GM21786 (cell line): ENCODE measurements at regions not wholly inside any gene's neighbourhood (a gene's known extent, or its start where the extent isn't known, plus 50 kb on each side); places are given as distances from the start of the nearest gene placed in this dataset.

Source experiments
- ATAC-seq: cut with Tn5 transposase; IDR thresholded peaks from one replicate; pipeline ENCODE4 v1.9.1; 2021; ENCODE audit not compliant: unreplicated experiment

DNA sequence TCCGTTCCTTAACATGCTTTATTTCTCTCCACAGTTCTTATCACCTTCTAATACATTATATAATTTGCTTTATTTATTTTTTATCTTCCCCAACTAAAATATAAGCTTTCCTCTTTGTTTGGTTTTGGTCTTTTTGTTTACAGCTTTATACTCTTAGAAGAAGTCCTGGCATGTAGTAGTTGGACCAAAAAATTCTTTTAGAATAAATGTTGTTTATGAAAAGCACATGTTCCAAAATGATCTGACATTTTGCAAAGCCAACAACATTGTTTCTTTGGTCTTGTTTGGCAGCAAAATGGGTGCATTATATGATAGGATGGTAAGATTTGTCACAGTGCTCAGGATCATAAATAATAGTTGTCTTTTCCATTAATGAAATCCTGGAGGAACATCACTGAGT is 312.5 kb downstream of the LRIG3 start:
- no peak for ATAC-seq

DNA sequence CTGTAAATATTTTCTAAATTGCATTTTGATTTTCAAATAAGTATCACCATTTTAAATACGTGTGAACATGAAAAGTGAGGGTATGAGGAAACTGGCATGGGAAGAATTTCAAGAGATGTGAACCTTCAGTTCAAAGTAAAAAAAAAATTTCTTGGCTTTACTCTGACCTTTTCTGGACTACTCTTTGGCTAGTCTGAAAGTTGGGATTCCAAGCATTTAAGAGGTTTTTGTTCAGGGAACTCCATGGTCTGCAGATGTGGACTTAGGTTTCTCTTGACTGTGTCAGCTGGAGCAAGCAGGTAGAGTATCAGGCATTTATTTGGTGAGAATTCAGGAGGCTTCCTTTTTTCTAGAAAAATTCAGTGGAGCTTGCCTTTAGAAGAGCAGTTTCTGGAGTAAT is 311.6 kb downstream of the LRIG3 start:
- ATAC-seq = no peak

DNA sequence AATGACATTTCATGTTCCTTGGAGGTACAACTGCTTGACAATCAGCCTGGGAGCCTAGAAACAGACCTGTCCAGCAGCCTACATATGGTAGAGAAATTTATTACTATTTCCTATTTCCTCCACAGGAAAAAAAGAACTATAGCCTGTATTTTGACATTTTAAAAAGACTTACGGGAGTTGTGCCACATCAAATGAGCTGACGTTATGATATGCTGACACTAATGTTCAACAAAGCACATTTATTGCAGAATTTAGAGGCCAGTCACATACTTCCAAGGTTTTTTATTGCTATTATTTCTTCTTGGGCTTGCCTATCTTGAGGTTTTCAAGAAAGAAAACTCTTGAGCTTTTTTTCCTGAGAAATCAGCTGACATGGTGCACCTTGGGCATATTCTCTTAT is 305.3 kb downstream of the LRIG3 start:
- ATAC-seq = no peak

DNA sequence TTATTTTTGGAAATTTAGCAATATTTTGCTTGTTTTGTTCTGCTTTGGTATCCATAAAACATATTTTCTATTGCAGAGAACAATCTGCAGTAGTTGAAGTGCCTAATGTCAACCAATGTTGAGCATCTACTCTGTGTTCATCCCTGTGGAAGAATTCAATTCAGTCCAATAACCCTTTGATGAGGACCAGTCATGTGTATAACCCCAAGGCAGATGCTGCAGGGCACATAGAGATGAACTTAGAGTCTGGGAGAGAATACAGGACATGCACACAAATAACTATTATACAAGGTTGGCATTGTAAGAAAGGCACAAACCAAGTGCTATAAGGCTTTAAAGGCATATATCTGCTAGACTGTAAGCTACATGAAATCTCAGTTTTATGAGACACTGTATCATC is 304.7 kb downstream of the LRIG3 start:
- no peak for ATAC-seq

DNA sequence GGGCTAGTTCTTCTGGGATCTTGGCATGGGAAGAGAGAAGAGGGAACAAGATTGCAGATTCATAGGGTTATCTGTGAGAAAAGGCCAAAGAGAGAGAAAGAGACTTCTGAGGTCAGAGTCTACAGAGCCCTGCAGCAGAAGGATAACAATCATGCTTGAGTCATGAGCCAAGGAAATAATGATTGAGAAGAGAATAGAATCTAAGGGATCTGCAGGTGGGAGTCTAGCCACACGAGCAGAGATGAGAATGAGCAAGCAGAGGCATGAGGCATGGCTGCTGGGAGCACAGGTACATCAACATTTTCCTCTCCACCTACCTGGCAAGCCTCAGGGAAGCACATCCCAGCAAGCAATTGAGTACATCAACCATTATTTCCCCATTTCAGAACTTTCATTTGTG is 303.7 kb downstream of the LRIG3 start:
- ATAC-seq = no peak

DNA sequence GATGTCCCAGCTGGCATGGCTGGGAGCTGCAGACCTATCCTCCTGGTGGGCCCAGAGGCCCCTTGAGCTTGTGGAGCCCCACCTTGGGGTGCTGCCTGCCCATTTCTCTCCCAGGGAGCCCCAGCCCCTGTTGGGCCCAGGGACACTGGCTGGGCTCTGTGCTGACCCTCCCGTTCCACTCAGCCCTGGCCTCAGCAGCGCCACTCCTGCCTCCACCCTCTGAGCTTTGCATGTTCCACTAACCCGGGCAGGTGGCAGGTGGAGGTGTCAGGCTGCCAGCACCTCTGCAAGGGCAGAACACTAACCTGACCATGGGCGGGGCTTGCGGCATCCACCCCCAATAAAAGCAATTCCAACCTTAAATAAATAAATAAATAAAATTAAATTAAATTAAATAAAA is 299.2 kb downstream of the LRIG3 start:
- ATAC-seq = no peak

DNA sequence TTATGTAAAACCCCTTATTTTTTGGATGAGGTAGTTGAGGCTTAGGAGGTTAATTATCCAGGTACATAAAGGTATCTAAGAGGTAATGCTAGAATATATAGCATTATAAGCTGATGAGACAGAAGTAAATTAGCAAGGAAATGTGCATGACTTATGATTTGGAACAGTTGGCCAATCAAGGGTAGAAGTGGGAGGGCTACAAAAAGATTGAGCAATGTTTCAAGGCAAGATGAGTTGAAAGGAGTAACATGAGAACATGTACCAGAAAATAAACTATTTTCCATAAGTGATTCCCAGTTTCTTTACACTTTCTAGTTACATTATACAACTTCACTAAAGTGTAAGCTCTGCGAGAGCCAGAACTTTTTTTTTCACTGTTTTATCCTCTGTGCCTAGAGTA is 290.9 kb downstream of the LRIG3 start:
- no peak for ATAC-seq

DNA sequence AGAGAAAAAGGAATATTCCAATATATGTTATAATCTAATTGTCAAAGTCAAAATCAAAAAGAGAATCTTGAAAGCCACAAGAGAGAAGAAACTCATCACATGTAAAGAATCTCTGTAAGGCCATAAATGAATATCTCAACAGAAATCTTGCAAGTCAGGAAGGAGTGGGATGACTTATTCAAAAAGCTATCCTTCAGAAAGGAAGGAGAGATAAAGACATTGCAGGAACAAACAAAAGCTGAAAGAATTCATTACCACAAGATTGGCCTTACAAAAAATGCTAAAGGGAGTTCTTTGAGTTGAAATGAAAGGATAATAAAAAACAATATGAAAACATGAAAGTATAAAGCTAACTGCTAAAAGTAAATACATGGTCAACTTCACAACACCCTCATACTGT is 286.8 kb downstream of the LRIG3 start:
- no peak for ATAC-seq

DNA sequence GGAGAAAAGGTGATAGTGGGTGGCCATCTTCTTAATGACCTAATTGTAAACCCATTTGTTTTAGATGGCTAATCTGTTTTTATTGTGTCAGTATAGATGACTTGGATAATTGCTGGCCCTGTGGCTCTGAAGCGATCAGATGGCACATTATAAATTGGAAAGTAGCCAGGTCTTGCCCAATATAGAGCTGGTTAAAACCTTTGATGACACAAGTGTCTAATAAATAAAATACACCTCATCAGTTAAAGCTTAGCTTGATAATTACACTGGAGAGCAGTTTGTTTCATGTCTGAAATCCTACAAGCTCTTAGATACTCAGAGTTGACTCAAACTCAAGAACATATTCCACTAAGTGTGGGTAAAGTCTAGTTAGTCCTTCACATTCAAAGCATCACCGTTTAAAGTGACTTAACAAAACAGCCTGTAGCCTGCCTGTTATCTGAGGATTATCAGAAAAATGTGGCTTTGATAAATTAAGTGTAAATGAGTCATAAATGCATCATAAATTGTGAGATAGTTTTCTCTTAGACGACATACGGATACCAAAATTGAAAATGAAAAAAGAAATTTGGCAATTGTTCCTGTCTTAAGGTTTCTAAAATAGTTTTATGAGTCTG is 280.9 kb downstream of the LRIG3 start:
- ATAC-seq = no peak

DNA sequence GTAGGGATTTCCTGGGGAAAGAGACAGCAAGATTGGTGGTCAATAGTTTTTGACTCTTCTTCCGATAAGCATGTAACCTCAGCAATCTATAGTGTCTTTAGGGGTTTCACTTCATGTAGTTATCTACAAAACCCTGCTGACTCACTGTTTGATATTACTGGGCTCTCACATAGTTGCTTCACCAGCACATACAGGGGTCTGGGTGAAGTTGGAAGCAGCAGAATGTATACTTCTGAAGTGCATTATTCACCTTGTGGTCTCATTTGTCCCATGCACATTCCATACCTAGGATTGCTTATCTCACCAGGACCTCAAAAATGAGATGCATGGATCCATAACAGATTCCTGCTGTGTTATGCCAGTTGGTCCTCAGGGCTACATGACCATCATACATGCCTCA is 280.0 kb downstream of the LRIG3 start:
- no peak for ATAC-seq

DNA sequence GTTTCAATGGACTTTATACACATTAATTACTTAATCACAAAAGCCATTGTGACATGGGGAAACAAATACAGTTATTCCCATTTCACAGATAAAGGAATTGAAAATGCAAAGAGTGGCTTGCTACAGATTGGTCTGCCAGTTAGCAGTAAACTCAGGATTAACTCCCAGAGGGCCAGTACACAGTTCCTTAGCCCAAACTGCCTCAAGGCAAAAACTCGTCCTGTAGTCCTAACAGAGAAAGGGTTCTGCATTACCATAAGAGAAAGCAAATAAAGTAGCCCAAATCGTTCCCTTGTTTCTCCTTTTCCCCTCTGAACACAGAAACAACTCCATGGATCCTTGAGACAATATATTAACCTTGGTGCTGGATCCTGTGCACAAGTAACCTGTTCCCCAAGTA is 274.4 kb downstream of the LRIG3 start:
- ATAC-seq = no peak

DNA sequence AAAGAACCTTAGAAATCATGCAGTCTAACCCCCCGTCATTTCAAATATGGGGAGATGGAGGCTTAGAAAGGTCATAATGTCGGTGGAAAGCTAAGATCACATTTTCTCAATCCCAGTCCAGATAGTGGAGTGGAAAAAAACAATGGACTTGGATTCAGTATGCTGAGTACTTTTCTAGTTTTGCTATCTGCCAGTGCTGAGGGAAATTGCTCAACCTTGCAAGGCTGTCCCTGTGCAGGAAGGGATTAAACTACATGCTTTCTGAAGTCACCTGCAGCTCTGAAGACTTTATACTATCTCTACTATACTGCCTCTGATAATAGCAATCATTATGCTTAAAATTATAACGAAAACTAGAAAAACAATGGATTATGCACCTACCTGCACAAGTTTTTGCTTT is 272.8 kb downstream of the LRIG3 start:
- ATAC-seq = no peak

DNA sequence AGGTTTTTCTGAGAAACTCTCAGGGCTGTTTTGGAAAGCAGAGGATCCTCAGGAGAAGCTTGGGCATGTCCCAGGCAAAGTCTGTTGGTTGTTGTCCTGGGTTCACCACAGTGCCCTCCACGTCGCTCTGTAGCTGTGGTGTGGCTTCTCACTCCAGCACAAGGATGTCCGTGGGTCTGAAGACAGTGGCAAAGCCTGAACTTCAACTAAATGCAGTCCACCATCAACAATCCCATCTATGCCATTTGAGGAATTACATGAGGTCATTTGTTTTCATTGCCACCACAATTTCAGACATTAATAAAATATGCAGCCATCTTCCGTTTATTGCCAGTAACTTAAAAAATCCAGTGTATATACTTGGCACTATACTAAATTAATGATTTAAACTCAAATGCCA is 272.1 kb downstream of the LRIG3 start:
- ATAC-seq = no peak

DNA sequence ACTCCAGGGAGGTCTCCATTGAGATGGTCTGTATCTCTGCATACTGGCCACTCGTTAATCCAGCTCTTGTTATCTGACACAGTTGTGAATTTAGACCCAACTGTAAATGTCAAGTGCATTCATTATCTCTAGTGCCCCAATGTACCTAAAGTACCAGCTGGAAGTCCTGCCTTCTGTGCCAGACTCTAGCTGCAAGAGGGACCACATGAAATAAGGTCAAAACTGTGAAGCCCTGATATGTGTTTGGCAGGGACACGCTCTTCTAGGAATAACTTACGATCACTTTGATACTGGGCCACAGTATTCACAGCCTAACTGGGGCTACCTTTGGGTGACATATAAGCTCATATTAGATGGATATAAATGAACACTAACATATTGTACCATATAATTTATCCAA is 268.5 kb downstream of the LRIG3 start:
- ATAC-seq = no peak

DNA sequence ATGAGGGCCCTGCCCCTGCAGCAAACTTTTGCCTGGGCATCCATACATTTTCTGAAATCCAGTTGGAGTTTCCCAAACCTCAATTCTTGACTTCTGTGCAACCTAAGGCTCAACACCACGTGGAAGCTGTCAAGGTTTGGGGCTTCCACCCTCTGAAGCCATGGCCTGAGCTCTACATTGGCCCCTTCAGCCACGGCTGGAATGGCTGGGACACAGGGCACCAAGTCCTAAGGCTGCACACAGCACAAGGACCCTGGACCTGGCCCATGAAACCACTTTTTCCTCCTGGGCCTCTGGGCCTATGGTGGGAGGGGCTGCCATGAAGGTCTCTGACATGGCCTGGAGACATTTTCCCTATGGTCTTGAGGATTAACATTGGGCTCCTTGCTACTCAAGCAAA is 266.3 kb downstream of the LRIG3 start:
- no peak for ATAC-seq

DNA sequence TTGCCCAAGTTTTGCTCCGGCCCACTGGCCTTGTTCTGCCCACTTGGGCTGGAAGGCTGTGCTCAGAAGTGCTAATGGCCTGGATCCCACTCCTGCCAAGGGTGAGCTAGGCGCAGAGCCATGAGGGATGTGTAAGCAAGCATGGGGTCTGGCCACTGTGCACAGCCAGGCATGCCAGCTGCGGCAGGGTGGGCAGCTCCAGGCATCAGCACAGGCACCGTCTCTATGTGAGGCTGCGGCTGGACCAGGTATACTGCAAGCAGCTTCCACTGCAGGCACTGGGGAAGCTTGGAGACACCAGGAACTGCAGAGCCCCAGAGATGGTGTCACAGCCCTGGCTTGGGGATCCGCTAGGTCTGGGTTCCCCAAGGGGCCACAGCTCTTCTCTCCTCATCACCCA is 264.9 kb downstream of the LRIG3 start:
- ATAC-seq = no peak

DNA sequence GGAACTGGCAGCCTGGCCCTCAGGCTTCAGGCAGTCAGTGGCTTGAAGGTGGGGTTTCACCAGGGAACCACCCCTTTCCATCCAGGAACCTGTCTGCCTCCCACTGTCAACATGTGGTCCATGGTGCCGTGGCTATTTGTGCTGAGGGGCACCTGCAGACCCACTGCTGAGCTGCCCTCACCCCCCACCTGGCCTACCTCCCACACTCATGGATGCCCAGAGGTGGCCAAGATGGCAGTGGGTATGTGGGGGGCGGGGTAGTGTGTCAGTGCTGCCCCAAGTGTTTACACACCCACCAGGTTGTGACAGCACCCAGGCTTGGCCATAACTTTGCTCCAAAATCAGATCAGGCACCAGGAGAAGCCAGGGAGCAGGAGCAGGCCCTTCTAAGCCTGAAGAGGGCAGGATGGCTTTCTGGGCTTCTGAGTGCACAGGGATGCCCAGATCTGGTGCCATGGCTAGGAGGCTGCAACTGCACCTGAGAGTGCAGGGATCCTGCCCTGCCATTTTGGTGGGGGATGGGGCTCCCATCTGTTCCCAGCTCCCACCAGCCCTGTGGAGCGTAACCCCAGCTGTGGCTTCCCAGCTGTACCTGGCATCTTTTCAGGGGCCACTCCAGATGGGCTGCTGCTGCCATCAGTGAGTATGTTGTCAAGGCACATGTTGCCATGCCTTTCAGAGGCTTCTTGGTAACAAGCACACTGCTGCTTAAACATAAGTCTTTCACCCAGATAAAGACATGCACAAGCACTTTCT is 263.9 kb downstream of the LRIG3 start:
- no peak for ATAC-seq

DNA sequence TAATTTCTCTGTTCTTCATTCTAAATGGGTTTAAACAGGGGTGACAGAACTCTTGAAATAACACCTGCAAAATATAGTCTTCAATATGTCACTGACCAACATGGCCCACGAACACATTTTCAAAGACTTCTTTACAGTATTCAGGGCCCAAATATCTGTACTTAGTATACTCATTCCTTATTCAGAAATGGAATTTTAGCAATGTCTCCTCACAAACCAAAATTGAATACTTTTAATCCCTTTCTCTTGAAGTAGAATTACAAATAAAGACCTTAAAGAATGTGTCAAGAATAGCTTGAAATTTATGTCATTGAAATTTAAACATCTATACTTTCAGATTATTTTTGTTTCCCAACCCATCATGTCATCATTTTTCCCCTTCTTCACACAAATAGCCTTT is 263.1 kb downstream of the LRIG3 start:
- ATAC-seq = no peak

DNA sequence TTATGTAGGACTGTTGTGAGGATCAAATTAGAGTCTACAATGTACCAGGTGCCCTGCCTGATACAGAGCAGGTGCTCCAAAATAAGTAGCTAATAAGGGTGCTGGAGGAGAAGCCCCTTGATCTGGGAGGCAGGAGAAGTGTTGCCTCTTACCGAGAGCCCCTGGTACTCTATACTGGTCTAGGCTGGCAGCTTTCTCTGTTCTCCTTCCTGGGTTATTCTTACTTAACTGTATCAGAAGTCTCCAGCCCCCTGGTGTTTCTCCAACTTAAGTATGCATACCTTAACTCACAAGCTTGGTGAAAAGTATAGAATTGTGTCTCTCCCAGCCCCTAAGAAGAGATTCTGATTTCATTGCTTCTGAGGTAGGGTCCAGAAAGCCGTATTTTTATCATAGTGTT is 254.9 kb downstream of the LRIG3 start:
- ATAC-seq = no peak

DNA sequence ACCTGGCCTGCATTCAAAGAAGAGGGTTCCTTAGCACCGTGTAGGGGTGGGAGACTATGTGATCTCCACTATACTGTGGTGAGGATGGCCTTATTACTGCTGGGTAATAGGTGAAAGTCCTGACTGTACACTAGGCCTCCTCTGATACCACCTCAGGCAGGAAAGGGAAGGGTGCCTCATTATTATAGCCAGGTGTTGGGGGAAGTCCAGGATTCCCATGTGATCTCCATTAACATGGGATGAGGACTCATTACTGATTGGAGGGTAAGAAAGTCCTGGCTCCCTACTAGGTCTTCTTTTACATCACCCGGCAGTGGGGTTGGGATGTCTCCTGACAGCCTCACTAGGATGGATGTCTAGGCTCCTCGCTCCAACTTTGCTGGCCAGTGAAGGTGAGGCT is 252.1 kb downstream of the LRIG3 start:
- no peak for ATAC-seq

DNA sequence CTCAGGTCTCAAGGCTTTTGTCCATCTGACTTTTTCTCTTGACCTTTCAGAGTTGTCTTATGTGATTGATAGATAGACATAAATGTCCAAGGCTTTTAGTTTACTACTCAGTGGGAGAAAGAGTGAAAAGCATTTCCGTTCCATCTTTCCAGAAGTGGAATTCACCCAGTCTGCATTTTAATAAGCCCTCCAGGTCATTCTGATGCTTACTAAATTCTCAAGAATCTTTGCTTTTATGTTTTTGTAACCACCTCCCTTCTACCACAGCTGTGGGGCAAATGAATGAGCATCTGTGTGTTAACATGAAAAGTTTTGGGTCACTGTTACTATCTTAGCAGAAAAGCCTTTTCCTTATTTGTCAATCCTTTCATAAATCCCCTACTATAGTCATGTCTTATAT is 251.4 kb downstream of the LRIG3 start:
- no peak for ATAC-seq

DNA sequence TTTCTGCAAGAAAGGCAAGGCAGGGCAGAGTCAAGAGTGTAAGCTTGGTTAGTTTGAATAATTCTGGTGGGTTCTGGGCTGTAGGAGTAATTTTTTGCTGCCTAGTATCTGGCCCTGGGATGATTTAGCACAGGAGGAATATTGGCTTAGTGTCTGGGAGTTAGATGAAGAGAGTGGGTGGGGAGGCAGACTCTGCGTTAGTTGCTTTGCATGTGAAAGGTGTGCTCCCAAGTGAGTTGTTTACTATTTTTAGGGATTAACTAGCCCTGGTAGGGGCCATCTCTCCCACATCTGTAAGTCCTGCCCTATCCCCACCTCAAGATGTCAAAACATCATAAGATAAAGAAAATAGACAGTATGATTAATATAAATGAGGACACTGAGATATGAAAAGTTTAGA is 249.7 kb downstream of the LRIG3 start:
- ATAC-seq = no peak

DNA sequence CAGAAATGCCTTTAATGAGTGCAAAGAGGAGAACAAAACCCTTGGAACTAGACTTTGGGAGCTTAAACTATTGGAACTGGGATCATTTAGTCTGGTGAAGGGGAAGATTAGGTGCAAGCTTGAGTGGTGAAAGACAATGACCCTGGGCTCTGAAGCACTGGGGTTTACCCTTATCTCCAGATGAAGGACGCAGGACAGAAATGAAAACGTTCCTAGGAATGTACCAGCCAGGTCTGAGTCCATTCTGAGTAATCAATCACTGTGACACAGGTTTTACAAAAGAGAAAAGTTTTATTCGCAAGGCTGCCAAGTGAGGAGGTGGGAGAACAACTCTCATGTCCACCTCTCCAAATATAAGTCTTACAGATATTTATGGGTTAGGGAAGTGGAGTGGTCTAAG is 249.1 kb downstream of the LRIG3 start:
- no peak for ATAC-seq
